GM19324 (cell line): ENCODE measurements at regions not wholly inside any gene's neighbourhood (a gene's known extent, or its start where the extent isn't known, plus 50 kb on each side); places are given as distances from the start of the nearest gene placed in this dataset.

ENCODE experiments used
- ATAC-seq: cut with Tn5 transposase; IDR thresholded peaks from one replicate; pipeline ENCODE4 v1.9.1; 2021; ENCODE audit warnings: mild to moderate bottlenecking, moderate library complexity; ENCODE audit not compliant: unreplicated experiment, low FRiP score

DNA sequence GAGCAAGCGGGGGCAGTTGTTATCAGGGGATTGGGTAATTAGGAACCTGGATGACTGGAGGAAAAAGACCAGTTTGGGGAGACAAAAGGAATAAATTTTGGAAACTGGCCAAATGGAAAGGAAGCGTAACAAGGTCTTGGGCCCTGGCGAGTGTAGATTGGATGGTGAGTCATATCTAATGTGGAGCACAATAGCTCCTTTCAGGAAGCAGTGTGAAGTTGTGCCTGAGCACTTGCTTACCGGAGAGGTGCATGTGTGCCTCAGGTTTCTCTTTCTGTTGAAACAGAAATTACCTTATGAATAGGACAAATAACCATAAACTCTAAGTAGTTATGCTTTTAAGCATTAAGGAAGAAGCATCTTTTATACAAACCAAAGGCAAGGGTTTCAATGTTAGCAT lies 176.4 kb downstream of the KIF4B start:
- no peak for ATAC-seq

DNA sequence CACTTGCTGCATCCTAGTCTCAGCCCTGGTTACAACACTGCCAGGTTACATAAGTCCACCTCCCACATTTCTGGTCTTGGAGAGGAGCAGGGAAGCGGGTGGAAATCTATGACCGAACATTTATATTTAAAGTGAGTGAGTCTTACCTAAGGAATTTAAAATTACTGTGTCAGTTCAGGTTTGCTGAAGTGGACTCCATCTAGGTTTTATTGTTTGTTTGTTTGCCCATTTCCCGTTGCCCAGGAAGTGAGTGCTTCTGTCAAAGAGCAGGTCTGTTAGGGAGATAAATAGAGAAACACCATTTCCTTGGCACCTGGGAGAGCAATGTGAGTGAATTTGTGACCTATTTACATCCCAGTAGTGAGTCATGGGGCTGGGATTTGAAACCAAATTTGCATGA lies 179.5 kb downstream of the KIF4B start:
- no peak for ATAC-seq

DNA sequence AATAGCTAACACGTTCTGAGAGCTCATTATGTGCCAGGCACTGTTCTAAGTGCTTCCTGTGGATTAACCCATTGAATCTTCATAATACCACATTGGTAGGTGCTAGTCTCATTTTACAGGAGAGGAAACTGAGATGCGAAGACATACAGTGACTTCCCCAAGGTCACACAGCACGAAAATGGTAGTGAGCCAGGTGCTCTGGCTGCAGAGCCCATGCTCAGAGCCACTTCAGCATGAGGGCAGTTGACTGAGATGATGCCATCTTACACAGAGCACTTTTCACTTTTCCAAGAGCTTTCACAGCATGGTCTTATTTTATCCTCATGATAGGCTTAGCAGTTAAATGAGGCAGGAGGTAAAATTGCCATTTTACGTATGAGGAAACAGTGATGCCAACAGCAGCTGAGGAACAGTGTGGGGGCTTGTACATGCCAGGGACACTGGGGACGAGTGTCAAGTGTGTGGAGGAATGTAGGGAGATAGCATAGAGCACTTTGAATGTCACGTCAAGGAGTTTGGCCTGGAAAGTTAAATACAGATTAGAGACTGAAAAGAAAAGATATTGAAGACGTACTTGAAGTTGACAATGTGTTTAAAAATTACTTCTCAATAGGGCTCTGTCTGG lies 180.0 kb downstream of the KIF4B start:
- ATAC-seq = no peak

DNA sequence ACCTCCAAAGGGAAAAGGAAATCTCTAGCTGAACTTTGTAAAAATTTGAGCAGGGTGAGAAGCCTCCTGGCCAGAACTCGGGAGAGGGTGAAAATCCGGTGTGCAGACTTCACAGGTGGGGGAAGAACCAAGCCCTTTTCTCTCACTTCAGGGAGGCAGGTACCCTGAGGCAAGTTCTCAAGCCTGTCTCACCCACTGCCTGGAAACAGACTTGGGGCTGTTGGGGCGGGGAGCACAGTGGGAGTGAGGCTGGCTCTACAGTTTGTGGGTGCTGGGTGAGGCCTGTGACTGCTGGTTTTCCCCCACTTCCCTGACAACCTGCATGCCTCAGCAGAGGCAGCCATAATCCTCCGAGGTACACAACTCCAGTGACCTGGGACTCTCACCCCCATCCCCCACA lies 187.1 kb downstream of the KIF4B start:
- ATAC-seq = no peak

DNA sequence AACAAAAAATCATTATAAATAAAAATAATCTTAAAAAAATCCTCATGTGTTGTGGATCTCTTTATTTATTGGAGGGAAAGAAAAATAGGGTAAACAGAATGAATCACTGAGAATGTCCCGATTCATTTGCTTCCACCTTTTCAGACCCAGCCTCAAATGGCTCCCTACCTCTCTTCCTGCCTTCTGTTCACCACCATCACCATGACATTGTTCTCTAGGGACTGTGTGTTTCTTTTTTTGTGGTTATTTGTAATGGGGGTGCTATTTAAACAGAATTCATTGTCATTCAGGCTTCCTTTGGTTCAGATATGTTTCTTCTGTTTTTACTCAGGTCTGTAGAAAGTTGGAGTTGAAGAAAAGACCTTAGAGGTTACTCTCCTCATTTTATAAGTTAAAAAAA lies 198.2 kb downstream of the KIF4B start:
- no peak for ATAC-seq

DNA sequence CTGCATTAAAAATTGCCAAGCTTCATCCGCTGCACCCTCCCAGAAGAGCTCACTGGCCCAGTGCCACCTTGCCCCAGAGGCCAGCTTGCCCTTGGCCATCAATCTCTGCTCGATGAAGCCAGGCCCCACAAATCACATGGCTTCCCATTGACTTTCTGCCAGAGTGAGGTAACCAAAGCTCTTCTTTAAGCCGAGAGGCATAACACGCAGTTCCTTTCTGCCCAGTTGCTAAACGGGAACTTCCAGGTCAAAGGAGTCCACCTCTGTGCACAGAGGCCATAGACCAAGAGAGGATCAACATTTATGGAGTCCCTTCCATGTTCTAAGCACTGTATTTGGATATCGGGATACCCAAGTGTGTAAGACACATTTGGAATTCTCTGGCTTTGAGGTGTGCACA lies 208.8 kb downstream of the KIF4B start:
- no peak for ATAC-seq

DNA sequence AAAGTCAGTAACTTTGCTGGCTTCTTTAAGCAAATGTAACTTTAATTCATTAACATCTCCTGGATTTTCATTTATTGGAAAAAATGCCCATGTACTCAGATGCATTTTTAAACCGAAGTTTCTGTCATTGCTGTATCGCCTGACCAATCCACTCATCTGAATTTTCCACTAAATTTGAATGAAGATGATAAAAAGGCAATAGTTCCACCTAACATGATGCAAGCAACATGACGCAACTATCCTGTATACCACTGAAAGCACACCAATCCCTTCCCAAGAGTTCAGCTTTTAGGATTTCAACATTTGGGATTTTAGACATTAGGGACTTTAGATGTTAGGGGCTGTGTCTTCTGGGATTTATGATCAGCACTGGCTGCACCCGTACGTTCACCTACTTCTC lies 215.6 kb downstream of the KIF4B start:
- no peak for ATAC-seq

DNA sequence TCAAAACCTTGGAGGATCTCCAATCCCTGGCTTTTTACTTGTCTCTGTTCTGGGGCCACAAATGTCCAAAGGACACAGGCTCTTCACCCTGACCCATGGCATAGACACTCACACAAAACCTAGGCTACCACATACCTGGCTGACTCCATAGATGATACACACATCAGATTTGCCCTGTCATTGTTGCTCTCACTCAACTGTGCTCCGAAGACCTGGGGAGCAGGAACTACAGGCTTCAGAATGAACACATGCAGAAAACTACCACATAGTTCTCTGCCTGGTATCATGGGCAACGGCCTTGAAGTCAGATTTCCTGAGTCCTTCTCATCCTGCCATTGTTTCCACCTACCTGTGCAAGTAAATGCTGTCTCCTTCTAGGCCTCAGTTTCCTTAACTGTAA lies 226.2 kb downstream of the KIF4B start:
- ATAC-seq = no peak

DNA sequence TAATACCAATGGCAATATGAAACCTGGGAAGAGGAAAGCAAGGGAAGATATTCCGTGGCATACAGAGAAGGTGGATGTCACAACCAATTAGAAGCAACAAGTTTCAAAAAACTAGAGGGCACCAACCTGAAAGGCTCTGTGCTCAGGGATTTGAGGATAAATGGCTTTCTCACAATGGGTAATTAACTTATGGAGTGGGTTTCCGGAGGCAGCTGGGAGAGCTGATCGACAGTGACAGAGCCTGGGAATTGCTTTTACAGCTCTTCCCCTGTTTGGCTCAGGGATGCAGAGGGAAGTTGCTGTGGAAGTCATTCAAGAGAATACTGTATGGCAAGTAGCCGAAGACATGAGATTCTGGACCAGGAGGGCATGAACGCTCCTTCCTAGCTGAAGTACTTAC lies 237.0 kb downstream of the KIF4B start:
- no peak for ATAC-seq

DNA sequence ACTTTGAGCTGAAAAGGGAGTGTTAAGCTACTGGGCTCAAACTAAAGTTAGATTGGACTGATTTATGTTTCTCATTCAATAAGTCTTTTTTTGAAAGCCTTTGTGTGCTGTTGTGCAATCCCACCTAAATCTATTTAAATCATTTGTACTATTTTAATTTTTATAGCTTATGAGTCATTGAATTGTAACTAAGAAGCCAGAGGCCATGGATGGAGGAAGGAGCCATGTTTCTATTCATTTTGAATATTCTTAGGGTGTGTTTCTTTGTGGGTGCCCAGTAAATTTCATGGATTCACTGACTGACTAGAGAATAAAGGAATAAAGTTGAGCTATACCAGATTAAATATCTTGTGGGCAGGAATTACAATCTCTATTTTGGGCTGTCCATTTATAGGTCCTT lies 238.5 kb downstream of the KIF4B start:
- ATAC-seq = no peak

DNA sequence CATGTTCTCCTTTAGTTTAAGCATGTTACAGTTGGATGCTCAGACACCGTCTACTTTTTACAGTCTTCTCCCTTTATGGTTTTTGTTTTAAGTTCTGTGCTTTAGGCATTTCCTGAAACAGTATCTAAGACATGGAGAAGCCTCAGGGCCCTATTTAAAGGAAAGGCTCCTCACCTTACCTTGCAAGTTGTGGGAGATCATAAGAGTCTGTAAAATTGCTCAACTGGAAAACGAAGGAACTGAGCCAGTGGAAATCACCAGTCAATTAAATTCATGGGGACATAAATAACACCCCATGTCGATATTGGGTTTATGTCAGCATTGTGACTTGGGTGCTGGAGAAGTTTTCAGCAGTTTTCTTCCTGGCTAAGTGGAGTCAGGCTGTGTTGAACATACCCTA lies 239.2 kb downstream of the KIF4B start:
- no peak for ATAC-seq

DNA sequence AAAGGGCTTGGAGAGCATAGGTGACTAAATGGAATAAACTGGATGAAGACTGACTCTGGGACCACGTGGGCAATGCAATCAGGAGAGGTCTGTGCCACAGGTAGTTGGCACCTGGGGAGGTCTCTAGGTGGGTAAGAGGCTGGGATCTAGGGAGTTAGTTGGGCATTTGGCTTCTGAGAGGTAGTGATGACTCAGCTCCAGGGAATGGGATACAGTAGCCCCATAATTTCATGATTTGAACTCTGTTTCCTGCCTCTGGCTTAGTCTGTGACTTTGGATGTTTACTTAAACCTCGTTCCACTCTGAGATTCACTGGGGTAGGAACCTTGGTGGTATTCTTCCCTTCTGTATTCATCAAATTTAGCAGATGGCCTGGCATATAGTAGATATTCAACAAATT lies 240.8 kb downstream of the KIF4B start:
- no peak for ATAC-seq

DNA sequence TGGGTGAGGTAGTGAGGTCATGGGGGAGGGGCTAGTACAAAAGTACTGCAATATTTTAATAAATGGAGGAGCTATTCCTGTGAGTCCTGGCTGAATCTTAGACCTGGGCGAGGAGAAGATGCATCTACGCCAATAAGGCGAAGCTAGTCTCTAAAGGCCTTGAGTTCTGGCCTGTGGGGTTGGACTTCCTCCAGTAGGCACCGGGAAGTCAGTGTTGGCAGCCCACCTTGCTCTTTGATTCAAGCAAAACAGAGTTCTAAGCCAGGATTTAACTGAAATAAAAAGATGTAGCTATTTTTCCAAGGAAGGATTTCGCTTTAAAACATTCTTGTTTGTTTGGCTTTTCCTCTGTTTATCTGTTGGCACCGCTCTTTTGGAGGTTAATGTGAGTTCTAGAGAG lies 244.6 kb downstream of the KIF4B start:
- ATAC-seq = no peak

DNA sequence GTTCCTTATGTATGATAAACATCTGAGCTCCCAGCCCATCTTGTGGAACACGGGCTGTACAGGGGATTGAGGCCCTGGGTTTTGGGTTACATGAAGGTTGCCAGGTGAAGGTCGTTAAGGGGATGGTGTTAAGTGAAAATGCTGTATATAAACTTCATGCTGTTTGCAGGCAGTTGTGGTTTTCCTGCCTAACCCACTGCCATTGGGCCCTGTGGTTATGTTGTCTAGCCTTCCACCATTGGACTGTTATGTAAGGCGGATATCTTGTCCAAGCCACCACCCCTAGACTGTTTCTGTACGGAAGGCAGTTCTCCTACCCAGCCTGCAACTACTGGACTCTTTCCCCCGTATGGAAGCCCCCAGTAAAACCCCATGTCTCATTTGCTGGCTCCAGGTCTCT lies 246.1 kb downstream of the KIF4B start:
- no peak for ATAC-seq

DNA sequence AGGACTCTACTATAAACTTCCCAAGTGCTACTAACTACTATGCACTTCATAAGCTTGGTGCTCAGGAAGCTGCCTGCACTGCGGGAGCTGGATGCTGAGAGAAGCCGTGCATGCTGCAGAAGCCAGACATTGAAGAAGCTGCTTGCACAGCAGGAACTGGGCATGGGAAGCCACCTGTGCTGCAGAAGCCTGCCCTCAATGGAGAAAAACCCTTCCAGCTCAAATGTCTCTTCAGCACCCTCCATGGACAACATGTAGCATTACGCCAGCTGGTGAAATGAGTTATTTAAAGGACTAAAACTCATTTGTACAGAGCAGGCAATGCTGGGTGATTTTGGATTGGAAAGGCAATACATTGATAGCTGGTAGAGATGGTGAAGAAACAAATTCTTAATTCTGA lies 247.2 kb downstream of the KIF4B start:
- ATAC-seq = no peak

DNA sequence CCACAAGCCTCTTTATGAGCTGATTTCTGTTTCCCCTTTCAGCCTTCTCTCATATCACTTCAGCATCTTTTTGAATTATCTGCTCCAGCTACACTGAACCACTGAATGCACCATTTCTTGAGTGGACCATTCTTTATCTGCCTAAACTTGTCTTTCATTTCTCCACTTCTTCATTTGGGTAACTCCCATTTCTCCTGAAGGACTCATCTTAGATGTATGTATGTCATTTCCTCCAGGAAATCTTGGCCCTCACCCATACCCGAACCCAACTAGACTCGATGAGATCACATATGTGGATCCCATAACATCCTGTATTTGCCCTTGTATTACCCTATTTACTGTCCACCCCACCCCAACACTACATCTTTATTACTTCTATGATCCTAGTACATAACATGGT lies 249.8 kb downstream of the KIF4B start:
- no peak for ATAC-seq

DNA sequence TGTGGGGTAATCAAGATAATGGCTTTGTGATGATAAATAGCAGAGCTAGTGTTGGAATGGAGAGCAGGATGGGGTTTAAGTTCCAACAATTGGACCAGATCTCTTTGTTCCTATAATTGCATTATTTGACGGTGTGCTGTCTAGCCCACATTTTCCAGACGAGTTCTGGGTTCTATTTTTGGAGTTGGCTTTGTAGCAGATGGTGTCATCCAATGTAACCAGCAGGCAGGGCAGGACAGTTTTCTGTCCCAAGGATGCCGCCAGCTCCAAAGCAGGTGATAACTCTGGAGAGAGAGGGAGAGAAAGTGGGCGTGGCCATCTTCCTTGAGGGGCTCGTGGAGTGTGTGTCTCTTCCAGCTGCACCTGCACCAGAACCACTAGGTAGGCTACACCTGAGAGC lies 251.3 kb downstream of the KIF4B start:
- no peak for ATAC-seq

DNA sequence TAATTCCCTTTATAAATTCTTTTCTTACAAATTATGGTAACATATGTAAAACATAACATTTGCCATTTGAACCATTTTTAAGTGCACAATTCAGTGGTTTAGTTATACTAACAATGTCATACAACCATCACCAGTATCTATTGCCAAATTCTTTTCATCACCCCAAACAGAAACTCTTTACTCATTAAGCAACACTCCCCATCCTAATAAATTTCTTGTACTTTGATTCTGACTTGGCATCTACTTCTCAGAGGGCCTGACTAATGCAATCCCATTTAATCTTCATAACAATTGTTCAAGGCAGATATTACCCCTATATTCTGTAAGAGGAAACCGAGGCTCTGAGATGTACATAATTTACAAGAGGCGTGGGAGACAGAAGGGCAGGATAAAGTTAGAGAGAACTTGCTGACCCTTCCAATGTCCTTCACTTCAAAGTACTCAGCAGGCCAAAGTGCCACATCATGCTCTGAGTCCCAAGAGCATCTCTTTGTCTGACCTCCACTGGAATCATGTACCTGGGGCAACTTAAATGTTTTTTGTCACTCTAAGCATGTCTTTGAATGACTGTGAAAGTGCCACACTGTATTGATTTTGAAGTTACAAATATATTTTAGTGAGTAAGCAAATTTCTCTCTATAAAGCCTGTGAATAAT lies 255.3 kb downstream of the KIF4B start:
- ATAC-seq = no peak

DNA sequence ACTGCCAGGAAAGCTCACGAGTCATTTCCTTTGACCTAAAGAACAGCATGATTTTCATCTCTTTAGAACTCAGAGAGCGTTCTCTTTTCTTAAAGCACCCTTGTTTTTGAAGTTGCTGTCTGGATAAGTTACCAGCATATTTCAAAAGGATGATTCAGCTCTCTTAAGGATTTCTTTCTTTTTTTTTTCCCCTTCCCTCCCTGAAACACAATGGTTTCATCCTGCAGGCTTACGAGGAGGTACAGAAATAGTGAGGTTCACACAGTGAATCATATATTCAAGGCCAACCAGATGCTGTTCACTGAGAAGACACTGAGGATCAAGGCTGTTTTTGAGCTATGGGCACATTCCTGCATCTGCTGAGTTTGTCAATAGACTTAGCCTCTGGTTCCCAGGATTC lies 257.2 kb downstream of the KIF4B start:
- ATAC-seq = no peak

DNA sequence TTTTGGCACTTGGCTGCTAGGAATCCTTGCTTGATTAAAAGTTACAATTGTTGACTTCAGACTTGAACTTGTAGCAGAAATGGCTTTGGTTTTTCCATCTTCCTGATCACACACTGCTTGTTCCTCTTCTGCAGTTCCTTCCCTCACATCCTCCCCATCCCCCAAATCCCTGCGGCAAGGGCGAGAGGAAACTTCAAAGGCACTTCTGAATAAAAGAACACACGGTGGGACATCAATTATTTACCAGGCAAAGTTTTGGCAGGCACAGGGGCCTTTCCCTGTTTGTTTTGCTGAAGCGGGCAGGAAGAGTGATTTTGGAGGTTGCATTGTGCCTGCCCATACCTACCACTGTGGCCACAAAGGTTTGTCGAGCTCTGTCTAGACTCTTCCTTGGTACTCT lies 260.9 kb downstream of the KIF4B start:
- no peak for ATAC-seq

DNA sequence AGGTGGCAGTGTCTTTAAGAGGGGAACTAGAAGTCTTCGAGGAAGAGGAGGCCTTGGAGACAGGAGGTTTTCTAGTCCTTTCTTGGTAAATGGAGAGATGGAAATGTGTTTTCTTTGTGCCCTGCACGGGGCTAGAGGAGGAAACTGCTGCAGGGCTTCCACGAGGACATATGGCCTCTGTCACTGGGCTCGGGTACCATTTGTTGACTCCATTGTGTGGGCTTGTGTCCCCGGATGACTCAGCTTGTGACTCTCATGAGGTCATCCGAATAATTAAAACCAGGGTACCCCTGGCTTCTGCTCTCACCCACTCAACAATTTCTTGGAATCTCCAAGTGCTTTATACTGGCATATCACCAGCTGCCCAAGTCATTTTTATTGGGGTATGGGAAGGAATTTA lies 261.7 kb downstream of the KIF4B start:
- ATAC-seq = no peak

DNA sequence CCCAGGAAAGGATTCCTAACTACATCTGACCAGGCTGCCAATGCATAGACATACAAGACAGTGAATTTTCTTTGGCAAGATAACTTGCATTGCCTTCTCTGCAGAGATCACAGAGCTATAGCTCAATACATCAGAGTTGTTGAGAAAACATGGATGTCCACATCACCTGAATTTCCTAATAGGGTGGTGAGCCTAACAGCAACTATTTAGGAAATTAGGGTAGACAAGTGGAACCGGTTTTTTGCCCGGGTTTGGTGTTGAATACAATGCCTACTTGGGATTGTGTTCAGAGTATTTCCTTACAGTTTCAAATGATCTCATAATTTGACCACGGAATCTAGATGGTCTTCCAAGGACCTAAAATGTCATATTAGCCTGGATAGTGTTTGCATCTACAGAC lies 262.7 kb downstream of the KIF4B start:
- no peak for ATAC-seq

DNA sequence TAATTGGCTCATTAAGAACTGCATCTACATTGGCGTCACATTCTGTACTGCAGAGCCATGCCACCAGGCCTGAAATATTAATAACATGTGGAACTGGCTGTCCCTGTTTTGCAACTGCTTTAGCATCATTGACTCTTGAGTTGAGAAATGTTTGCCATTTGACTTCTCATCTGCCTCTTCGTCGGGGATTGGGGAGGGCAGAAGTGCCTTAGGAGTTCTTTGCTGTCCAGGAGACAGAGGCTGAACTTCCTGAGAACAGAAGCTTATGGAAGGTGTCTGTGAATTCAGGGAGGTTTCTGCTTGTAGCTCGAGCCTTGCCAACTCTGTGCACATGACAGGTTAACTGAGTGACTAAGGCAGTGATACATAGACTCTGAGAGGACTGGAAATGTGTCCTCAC lies 265.0 kb downstream of the KIF4B start:
- ATAC-seq = no peak
